H9 (cell line): ENCODE measurements at regions not wholly inside any gene's neighbourhood (a gene's known extent, or its start where the extent isn't known, plus 50 kb on each side); places are given as distances from the start of the nearest gene placed in this dataset.

Experiments used
- DNase-seq: peaks from one replicate; pipeline ENCODE4 v3.0.0-alpha.2; 2017
- H2AFZ ChIP-seq: one replicate; pipeline ENCODE4 v1.6.1; 2013; ENCODE audit warnings: mild to moderate bottlenecking, low read length, control low read depth, moderate library complexity
- H2AK5ac ChIP-seq: 2 replicates; pipeline ENCODE4 v1.6.1; 2013; ENCODE audit warnings: low read length, control low read depth, mixed read lengths; ENCODE audit not compliant: insufficient read length
- H2BK120ac ChIP-seq: one replicate; pipeline ENCODE4 v1.6.1; 2013; ENCODE audit warnings: low read depth, mild to moderate bottlenecking, low read length, control low read depth, inconsistent platforms; ENCODE audit not compliant: poor library complexity, severe bottlenecking
- H2BK12ac ChIP-seq: 2 replicates; pipeline ENCODE4 v1.6.1; 2013; ENCODE audit warnings: low read length, control low read depth, mixed read lengths, low read depth; ENCODE audit not compliant: insufficient read length
- H2BK15ac ChIP-seq: 2 replicates; pipeline ENCODE4 v1.6.1; 2013; ENCODE audit warnings: low read depth, low read length, control low read depth
- H2BK20ac ChIP-seq: one replicate; pipeline ENCODE4 v1.6.1; 2013; ENCODE audit warnings: low read depth, mild to moderate bottlenecking, low read length, control low read depth, inconsistent platforms; ENCODE audit not compliant: poor library complexity, severe bottlenecking
- H2BK5ac ChIP-seq: 2 replicates; pipeline ENCODE4 v1.6.1; 2013; ENCODE audit warnings: low read length, control low read depth, mixed read lengths; ENCODE audit not compliant: insufficient read length
- H3K14ac ChIP-seq: 2 replicates; pipeline ENCODE4 v1.6.1; 2013; ENCODE audit warnings: low read length, control low read depth; ENCODE audit not compliant: insufficient read depth
- H3K18ac ChIP-seq: 2 replicates; pipeline ENCODE4 v1.6.1; 2013; ENCODE audit warnings: low read depth, mild to moderate bottlenecking, mixed read lengths, low read length, control low read depth; ENCODE audit not compliant: insufficient read length
- H3K23ac ChIP-seq: 2 replicates; pipeline ENCODE4 v1.6.1; 2013; ENCODE audit warnings: low read length, control low read depth, mixed read lengths, low read depth; ENCODE audit not compliant: insufficient read length
- H3K23me2 ChIP-seq: 2 replicates; pipeline ENCODE4 v1.6.1; 2013; ENCODE audit warnings: low read depth, mild to moderate bottlenecking, mixed read lengths, low read length, control low read depth; ENCODE audit not compliant: insufficient read length, poor library complexity, severe bottlenecking
- H3K27ac ChIP-seq: 2 replicates; pipeline ENCODE4 v1.5.1; 2013; ENCODE audit warnings: low read length, control low read depth, mixed read lengths, low read depth; ENCODE audit not compliant: insufficient read length
- H3K27me3 ChIP-seq: 2 replicates; pipeline ENCODE4 v1.6.1; 2013; ENCODE audit warnings: low read length, control low read depth, inconsistent platforms; ENCODE audit not compliant: insufficient read depth
- H3K4ac ChIP-seq: 2 replicates; pipeline ENCODE4 v1.6.1; 2013; ENCODE audit warnings: low read depth, mild to moderate bottlenecking, control low read depth, inconsistent platforms, low read length, moderate library complexity
- H3K4me1 ChIP-seq: 2 replicates; pipeline ENCODE4 v1.6.1; 2013; ENCODE audit warnings: low read length, control low read depth, inconsistent platforms; ENCODE audit not compliant: insufficient read depth
- H3K4me2 ChIP-seq: 2 replicates; pipeline ENCODE4 v1.6.1; 2013; ENCODE audit warnings: low read length, control low read depth, mixed read lengths; ENCODE audit not compliant: insufficient read length, insufficient read depth
- H3K56ac ChIP-seq: 2 replicates; pipeline ENCODE4 v1.6.1; 2013; ENCODE audit warnings: low read depth, mild to moderate bottlenecking, mixed read lengths, low read length, control low read depth; ENCODE audit not compliant: insufficient read length
- H3K79me1 ChIP-seq: 2 replicates; pipeline ENCODE4 v1.6.1; 2013; ENCODE audit warnings: low read depth, mild to moderate bottlenecking, moderate library complexity, low read length, control low read depth, inconsistent platforms; ENCODE audit not compliant: insufficient read depth, poor library complexity, severe bottlenecking
- H3K79me2 ChIP-seq: 2 replicates; pipeline ENCODE4 v1.6.1; 2013; ENCODE audit warnings: low read length, control low read depth, inconsistent platforms; ENCODE audit not compliant: insufficient read depth
- H3K9ac ChIP-seq: 2 replicates; pipeline ENCODE4 v1.6.1; 2013; ENCODE audit warnings: low read length, control low read depth, mixed read lengths; ENCODE audit not compliant: insufficient read length; ENCODE audit errors: extremely low read depth
- H3K9me3 ChIP-seq: one replicate; pipeline ENCODE4 v1.6.1; 2013; ENCODE audit warnings: low read depth, low read length, inconsistent platforms; ENCODE audit not compliant: control insufficient read depth
- H3T11ph ChIP-seq: one replicate; pipeline ENCODE4 v1.6.1; 2013; ENCODE audit warnings: mild to moderate bottlenecking, low read length, control low read depth, inconsistent platforms
- H4K20me1 ChIP-seq: one replicate; pipeline ENCODE4 v1.6.1; 2013; ENCODE audit not compliant: control insufficient read depth, insufficient read length, insufficient read depth
- H4K5ac ChIP-seq: 2 replicates; pipeline ENCODE4 v1.6.1; 2013; ENCODE audit warnings: low read depth, mild to moderate bottlenecking, mixed read lengths, low read length, control low read depth; ENCODE audit not compliant: insufficient read length
- H4K8ac ChIP-seq: replicated peaks from 2 replicates; pipeline ENCODE4 v1.6.1; 2013; ENCODE audit warnings: low read length, control low read depth, mixed read lengths, low read depth; ENCODE audit not compliant: insufficient read length
- H4K91ac ChIP-seq: 2 replicates; pipeline ENCODE4 v1.6.1; 2013; ENCODE audit warnings: low read depth, mild to moderate bottlenecking, moderate library complexity, mixed read lengths, low read length, control low read depth; ENCODE audit not compliant: insufficient read length
- H3K27ac Mint-ChIP-seq, 3 experiments: 2 replicates in 2 of 3; 3 replicates in 1 of 3; pipeline ENCODE4 v1.8.0; 2020 to 2021; ENCODE audit warnings: mixed read lengths in 3 of 3, mild to moderate bottlenecking in 1 of 3, moderate library complexity in 1 of 3
- H3K27me3 Mint-ChIP-seq: 2 replicates; pipeline ENCODE4 v1.8.0; 2021; ENCODE audit warnings: low read depth, mild to moderate bottlenecking, moderate library complexity, mixed read lengths
- H3K36me3 Mint-ChIP-seq, 3 experiments: 2 replicates in 2 of 3; 3 replicates in 1 of 3; pipeline ENCODE4 v1.8.0; 2020 to 2021; ENCODE audit warnings: low read depth in 3 of 3, mixed read lengths in 3 of 3; ENCODE audit not compliant: insufficient read depth in 1 of 3
- H3K4me1 Mint-ChIP-seq, 2 experiments: 2 replicates each; pipeline ENCODE4 v1.8.0; 2020; ENCODE audit warnings: mixed read lengths in 2 of 2
- H3K4me3 Mint-ChIP-seq, 2 experiments: 2 replicates in 1 of 2; 3 replicates in 1 of 2; pipeline ENCODE4 v1.8.0; 2020 to 2021; ENCODE audit warnings: mild to moderate bottlenecking in 2 of 2, mixed read lengths in 2 of 2, moderate library complexity in 1 of 2
- H3K9me3 Mint-ChIP-seq, 2 experiments: 2 replicates in 1 of 2; 3 replicates in 1 of 2; pipeline ENCODE4 v1.8.0; 2020; ENCODE audit warnings: mild to moderate bottlenecking in 2 of 2, mixed read lengths in 2 of 2, moderate library complexity in 1 of 2
- WGBS: extraction: QIAGEN DNeasy Blood & Tissue Kit; methylation state at CpG from one replicate; pipeline ENCODE4 v1.1.7; 2013; ENCODE audit warnings: missing lambda C conversion rate, low lambda C conversion rate, mixed read lengths; ENCODE audit not compliant: insufficient read length; ENCODE audit errors: extremely low coverage; 5-methylcytosine and 5-hydroxymethylcytosine counted together
- TF ChIP-seq, protein P1 (sequence below): fragments of 200-600 bp; sonication (generic); conservative IDR thresholded peaks from 3 replicates; pipeline ENCODE4 v1.8.0; 2021; ENCODE audit warnings: antibody characterized with exemption, mild to moderate bottlenecking

DNA sequence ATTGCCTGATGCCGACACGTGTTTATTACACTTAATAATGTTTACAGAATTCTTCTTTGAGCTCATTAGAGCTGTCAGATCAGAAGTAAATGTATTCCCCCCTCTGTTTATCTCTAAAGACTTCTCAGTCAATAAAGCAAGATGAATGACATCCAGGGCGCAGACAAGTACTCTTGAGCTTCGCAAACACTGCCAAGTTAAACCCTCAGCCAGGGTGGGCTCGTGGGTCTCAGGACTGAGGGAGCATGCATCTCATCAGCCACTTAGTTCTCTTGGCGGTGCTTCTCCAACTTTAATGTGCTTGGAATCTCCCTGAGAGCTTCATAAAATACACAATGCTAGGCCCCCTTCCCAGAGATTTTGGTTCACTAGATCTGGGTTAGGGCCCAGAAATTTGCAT lies 333.9 kb upstream of the THRB start:
- no peak overlapping the region for H2BK5ac ChIP-seq
- H4K20me1 ChIP-seq = no peaks in the 10 kb centered on the region
- Mint-ChIP-seq H3K36me3 (no peaks in the 10 kb centered on the region), H3K27me3 (peaks cover 82% of the 10 kb centered on the region), H3K27ac (no peak overlapping the region), H3K9me3 (peaks cover 2% of the 10 kb centered on the region in 2 experiments; a peak in 2 of 5 replicates), H3K4me1 (peaks cover 10 to 13% of the 10 kb centered on the region in 2 experiments), H3K4me3 (peak overlapping the region; percentile 53 to 73)
- DNase-seq = no peak
- no peak overlapping the region for H4K91ac ChIP-seq
- H3K27me3 ChIP-seq = peaks cover 21% of the 10 kb centered on the region; the same call in 1 of the 2 replicates
- no peak overlapping the region for H3K27ac ChIP-seq
- no peak overlapping the region for H2BK120ac ChIP-seq
- H4K5ac ChIP-seq = no peak overlapping the region
- H3K23ac ChIP-seq = no peak overlapping the region
- no peak overlapping the region for H3K14ac ChIP-seq
- peak overlapping the region; percentile 89 for H3K4me2 ChIP-seq
- no peaks in the 10 kb centered on the region for H3K79me1 ChIP-seq
- no peak overlapping the region for H3T11ph ChIP-seq
- H3K79me2 ChIP-seq = no peaks in the 10 kb centered on the region
- H2BK12ac ChIP-seq = no peak overlapping the region
- H3K18ac ChIP-seq = no peak overlapping the region
- no peak overlapping the region for H4K8ac ChIP-seq
- H3K4ac ChIP-seq = no peak overlapping the region
- H3K9ac ChIP-seq = no peak overlapping the region
- H3K56ac ChIP-seq = no peak overlapping the region
- no peak overlapping the region for H2BK20ac ChIP-seq
- peaks cover 14% of the 10 kb centered on the region for H3K23me2 ChIP-seq
- WGBS = no CpG with 5 or more reads among the region's 6 CpGs
- no peaks in the 10 kb centered on the region for H3K4me1 ChIP-seq
- no peak overlapping the region for H2BK15ac ChIP-seq
- H2AFZ ChIP-seq = no peak overlapping the region
- no peak overlapping the region for H2AK5ac ChIP-seq
- TF ChIP-seq, protein P1, sequence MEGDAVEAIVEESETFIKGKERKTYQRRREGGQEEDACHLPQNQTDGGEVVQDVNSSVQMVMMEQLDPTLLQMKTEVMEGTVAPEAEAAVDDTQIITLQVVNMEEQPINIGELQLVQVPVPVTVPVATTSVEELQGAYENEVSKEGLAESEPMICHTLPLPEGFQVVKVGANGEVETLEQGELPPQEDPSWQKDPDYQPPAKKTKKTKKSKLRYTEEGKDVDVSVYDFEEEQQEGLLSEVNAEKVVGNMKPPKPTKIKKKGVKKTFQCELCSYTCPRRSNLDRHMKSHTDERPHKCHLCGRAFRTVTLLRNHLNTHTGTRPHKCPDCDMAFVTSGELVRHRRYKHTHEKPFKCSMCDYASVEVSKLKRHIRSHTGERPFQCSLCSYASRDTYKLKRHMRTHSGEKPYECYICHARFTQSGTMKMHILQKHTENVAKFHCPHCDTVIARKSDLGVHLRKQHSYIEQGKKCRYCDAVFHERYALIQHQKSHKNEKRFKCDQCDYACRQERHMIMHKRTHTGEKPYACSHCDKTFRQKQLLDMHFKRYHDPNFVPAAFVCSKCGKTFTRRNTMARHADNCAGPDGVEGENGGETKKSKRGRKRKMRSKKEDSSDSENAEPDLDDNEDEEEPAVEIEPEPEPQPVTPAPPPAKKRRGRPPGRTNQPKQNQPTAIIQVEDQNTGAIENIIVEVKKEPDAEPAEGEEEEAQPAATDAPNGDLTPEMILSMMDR = no peak
- H3K9me3 ChIP-seq = no peaks in the 10 kb centered on the region
